Esophagus squamous epithelium (tissue), 4 donors: ENCODE measurements at regions not wholly inside any gene's neighbourhood (a gene's known extent, or its start where the extent isn't known, plus 50 kb on each side); places are given as distances from the start of the nearest gene placed in this dataset.

Source experiments
- POLR2A ChIP-seq, 4 donors: fragments of 450-650 bp; IDR thresholded peaks; one replicate each; pipeline ENCODE4 v1.6.1; 2017; ENCODE audit warnings: antibody characterized with exemption in 4 of 4, mild to moderate bottlenecking in 4 of 4, moderate library complexity in 3 of 4
- TF ChIP-seq, protein P1 (sequence below), 6 experiments: fragments of 450-650 bp in 4 of 6; fragments of 200-600 bp in 2 of 6; sonication (generic) in 2 of 6; IDR thresholded peaks; one replicate each; pipeline ENCODE4 v1.5.1; 2016 to 2019; ENCODE audit warnings: antibody characterized with exemption in 6 of 6, mild to moderate bottlenecking in 4 of 6, moderate library complexity in 4 of 6

DNA sequence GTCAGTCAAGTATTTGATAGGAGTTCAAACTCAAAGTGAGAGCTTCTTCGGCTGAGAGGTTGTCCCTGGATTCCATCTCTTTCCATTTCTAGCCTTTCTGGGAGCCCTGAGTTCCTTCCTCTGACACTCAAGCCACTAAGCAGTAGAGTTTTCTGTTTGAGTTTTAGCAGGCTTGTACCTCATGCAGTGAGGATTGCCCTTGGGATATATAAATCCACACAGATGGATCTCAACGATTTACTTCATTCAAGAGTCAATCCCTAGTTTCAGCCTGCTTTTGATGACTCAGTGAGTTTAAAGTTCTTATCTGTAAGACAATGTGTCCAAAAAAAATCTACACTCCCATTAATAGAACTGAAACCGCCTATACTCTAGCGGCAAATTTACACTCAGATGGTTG, 2240.9 kb upstream of the WWC1 start:
- TF ChIP-seq, protein P1, sequence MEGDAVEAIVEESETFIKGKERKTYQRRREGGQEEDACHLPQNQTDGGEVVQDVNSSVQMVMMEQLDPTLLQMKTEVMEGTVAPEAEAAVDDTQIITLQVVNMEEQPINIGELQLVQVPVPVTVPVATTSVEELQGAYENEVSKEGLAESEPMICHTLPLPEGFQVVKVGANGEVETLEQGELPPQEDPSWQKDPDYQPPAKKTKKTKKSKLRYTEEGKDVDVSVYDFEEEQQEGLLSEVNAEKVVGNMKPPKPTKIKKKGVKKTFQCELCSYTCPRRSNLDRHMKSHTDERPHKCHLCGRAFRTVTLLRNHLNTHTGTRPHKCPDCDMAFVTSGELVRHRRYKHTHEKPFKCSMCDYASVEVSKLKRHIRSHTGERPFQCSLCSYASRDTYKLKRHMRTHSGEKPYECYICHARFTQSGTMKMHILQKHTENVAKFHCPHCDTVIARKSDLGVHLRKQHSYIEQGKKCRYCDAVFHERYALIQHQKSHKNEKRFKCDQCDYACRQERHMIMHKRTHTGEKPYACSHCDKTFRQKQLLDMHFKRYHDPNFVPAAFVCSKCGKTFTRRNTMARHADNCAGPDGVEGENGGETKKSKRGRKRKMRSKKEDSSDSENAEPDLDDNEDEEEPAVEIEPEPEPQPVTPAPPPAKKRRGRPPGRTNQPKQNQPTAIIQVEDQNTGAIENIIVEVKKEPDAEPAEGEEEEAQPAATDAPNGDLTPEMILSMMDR (IDR thresholded peaks at IDR 0.05): no peak
- TF ChIP-seq POLR2A (IDR thresholded peaks at IDR 0.05): no peak
